GM18907 (cell line): ENCODE measurements at regions not wholly inside any gene's neighbourhood (a gene's known extent, or its start where the extent isn't known, plus 50 kb on each side); places are given as distances from the start of the nearest gene placed in this dataset.
"Not testable (repeated sequence)": the region's sequence is repeated elsewhere in the genome, so short reads cannot be mapped to it uniquely, and the experiment has no call there.

Experiments used
- ATAC-seq: cut with Tn5 transposase; IDR thresholded peaks from one replicate; pipeline ENCODE4 v1.9.1; 2021; ENCODE audit warnings: mild to moderate bottlenecking, moderate library complexity; ENCODE audit not compliant: unreplicated experiment

- no peak for ATAC-seq
Measured at GRCh38 chr15:93973287-93973686, 258.1 kb upstream of the MCTP2 start.

DNA sequence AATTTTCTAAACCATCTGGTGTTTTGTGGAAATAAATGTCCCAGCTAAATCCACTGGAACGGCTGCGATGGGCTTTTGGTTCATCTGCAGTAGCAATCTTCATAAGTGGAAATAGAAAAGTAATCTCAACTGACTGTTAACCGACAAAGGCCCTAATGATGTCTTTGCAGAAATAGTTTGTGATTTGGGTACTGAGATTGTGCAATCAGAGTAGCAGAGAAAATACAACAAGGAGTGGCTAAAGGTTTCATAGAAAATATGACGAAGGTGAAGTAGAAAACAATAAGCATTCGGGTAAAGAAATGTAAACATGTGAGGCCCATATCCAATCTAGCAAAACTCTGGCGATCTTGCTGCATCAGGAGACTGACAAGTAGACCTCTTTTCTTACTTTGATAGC lies 262.6 kb upstream of the MCTP2 start:
- no peak for ATAC-seq

DNA sequence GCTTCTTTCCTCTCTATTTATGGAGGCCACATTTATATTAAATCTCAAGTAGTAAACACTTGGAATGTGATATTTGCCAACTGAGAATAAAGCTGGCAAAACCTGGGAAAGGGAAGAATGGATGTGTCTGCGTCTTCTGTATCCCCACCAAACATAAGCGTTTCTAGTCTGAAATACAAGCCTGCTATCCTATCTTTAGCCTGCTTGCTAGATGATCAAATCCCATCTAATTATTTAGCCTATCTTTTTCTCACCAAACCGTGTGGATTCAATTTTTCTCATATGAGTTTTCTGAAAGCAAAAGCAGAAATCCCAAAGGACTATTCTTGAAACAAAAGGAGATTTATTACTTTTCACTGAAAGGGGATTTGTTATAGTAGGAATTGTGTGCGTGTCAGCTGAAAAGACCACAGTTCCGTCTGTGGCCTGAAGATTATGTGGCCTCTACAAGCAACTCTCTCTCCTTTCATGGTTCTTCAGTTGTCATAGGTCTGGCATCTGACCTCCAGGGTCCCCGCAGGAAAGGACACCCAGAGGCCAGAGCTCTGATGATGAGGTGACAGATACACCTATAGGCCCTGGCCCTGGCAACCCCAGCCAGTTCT lies 266.0 kb upstream of the MCTP2 start:
- ATAC-seq = no peak

- no peak for ATAC-seq
Measured at GRCh38 chr15:93954985-93955571, 276.3 kb upstream of the MCTP2 start.

DNA sequence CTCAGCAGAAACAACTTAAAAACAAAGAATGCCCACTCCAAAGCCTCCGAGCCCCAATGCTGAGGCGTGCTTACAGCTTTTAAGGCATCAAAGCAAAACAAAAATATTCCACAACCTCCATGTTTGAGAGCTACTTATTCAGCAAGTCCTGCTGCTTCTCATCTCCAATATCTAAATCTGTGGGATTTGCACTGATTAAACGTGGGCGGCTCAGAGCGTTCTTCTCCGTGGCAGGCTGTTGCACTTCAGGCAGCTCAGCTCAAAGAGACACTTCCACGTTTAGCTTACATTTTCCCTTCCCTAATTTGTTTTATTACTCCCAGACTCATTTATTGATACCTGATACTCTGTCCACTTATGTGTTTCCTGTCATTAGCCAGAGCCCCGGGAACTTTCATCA lies 282.6 kb upstream of the MCTP2 start:
- no peak for ATAC-seq

DNA sequence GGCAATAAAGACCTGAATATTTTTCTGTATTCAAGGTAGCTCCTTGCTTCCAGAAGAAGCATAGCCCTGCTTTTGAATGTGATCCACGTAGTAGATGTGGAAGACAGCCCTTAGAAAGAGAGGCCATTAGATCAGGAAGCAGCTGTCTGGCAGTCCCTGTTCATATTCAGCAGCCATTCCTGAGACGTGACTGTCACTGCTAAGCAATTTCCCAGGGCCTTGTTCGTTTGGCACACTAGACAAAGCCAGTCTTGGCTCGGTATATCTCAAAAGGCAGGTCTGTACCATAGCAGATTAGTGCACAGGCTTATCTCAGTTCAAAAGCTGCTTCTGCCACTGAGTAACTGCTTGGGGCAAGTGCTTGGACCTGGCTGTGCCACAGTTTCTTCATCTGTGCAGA lies 287.8 kb upstream of the MCTP2 start:
- ATAC-seq = no peak

- no peak for ATAC-seq
Measured at GRCh38 chr15:93942269-93942694, 289.1 kb upstream of the MCTP2 start.

- no peak for ATAC-seq
Measured at GRCh38 chr15:93941697-93942096, 289.7 kb upstream of the MCTP2 start.

DNA sequence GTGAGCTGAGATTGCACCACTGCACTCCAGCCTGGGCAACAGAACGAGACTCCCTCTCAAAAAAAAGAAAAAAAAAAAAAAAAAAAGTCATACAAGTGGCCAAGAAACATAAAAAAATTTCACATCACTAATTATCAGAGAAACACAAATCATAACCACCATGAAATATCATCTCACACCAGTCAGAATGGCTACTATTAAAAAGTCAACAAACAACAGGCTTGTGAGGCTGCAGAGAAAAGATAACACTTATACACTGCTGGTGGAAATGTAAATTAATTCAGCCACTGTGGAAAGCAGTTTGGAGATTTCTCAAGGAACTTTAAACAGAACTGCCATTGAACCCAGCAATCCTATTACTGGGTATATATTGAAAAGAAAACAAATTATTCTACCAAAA lies 291.1 kb upstream of the MCTP2 start:
- no peak for ATAC-seq

GRCh38 chr15:93932164-93932776 lies 299.1 kb upstream of the MCTP2 start:
- peak; percentile 96 for ATAC-seq

DNA sequence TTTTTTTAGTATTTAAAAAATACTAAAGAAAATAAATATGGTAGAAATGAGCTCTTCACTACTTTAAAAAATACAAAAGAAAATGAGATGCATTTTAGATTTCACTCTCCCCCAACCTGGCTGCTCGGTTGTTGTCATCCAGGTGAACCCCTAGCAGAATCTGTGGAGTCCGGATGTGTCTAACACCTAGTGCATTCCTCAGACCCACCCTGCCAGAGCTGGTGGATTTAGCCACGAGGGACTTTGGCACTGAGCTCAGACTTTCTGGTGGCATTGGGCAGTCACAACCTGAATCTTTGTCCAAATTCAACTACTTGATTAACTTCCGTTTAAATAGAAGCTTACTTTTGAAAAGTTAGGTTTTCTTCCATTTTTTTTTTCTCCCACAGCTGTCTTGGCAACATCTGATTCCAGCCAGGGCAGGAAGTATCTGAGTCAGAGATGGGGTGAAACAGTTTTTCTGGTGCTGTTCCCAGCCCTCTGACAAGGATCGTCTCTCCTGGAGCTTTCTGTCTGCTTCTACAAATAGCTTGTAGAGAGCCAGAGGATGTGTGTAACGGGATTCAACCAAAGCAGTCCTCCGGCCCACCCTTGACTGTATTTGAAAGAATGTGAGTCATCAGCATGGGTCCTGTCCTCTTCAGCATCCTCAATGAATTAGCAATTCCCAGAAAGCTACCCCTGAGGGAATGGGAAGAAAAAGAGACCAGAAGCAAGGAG lies 301.8 kb upstream of the MCTP2 start:
- no peak for ATAC-seq

DNA sequence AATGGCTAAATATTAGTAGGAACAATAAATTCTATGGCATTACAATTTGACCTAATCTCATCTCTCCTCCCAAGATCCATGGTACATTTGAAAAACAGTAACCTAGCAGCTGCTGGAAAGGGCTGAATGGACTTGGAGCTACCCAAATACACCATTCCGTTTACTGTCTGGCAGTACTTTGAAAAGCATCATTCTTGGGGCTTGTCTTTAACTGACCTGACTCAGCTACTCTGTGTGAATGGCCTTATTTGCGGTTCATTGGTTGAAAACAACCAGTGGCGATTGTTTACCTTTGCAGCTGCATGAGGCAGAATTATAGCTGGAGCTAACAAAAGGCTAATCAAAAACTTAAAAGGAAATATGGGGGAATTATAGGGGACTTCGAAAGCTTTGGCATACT lies 311.2 kb upstream of the MCTP2 start:
- ATAC-seq = no peak

- ATAC-seq = not testable (repeated sequence)
Measured at GRCh38 chr15:93918801-93919200, 312.6 kb upstream of the MCTP2 start.

GRCh38 chr15:93917181-93917580 lies 314.2 kb upstream of the MCTP2 start:
- no peak for ATAC-seq

DNA sequence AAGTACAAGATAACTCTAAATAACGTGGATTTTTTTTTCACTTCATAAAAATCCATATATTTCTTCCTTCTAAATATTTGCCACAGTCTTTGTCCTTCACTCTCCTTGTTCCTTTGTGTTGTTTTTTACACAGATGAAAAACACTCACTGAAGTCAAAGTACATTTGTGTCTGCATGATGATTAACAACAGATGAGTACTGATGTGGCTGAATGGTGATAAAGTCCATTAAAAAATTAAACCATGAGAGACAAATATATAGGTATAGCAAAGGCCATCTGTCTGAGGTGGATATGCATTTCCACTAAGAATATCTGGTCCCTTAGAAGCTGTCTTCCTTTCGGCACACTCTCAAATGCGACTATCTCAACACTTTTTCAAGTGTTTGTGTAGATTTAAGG lies 317.5 kb upstream of the MCTP2 start:
- no peak for ATAC-seq

DNA sequence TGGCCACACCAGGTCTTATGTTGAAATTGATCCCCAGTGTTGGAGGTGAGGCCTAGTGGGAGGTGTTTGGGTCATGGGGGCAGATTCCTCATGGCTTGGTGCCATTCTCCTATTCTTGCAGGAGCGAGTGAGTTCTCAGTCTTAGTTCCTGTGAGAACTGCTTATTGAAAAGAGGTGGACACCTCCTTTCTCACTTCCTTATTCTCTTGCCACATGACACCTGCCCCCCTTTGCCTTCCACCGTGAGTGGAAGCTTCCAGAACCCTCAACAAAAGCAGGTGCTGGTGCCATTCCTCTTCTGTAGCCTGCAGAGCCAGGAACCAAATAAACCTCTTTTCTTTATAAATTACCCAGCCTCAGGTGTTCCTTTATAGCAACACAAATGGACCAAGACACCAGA lies 318.1 kb upstream of the MCTP2 start:
- ATAC-seq = no peak

DNA sequence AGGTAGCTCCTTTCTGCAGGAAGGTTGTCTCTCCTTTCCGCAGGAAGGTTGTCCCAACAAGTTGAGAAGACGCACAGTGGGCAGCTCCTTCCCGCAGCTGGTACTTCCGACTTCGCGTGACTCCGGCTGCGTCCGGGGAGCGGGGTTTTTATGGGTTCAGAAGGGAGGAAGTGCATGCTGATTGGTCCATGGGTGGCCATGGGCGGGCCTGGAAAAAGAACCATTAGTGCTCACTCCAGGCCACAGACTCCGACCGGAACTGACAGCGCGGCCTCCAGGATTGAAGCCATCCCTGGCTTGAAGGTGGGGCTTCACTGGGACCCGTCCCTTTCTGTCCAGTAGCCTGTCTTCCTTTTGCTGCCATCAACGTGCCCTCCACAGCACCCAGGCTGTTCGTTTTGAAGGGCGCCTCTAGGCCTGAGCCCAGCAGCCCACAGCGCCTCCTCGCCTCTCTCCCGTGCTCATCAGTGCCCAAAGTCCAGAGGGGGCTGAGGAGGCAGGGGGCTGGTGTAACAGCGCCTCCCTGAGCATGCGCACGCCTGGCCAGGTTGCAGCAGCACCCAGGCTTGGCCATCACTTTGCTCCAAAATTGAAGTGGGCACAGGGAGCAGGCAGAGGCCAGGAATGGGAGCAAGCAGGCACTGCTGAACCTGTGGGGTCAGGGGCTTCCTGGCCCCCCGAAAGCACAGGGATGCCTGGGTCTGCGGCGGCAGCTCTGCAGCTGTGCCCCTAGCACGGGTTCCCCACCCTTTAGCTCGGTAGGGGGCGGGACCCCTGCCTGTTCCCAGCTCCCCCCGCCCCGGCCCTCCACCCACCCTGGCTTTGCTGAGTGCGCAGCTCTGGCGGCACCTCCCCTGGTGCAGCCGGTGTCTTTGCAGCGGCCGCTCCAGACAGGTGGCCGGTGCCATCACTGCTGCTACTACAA lies 330.6 kb upstream of the MCTP2 start:
- no peak for ATAC-seq

DNA sequence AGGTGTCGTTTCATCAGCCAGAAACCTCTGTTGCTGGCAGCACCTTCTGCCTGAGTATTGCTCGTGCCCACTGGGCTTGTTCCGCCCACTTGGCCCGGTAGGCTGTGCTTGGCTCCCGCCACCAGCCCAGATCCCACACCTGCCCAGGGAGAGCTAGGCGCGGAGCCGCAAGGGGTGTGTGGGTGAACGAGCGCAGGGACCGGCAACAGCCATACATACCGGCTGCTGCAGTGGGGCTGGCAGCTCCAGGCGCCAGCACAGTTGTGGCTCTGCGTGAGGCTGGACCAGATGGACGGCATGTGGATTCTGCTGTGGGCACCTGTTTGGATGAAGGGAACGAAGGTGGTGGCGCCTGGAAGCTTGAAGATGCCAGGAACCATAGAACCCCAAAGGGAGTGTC lies 331.5 kb upstream of the MCTP2 start:
- no peak for ATAC-seq

GRCh38 chr15:93897377-93897776 lies 334.0 kb upstream of the MCTP2 start:
- ATAC-seq = no peak

GRCh38 chr15:93895976-93896770 lies 335.2 kb upstream of the MCTP2 start:
- ATAC-seq = no peak
